HG02623 (cell line): ENCODE measurements at regions not wholly inside any gene's neighbourhood (a gene's known extent, or its start where the extent isn't known, plus 50 kb on each side); places are given as distances from the start of the nearest gene placed in this dataset.

Experiments used
- ATAC-seq: cut with Tn5 transposase; IDR thresholded peaks from one replicate; pipeline ENCODE4 v1.9.1; 2021; ENCODE audit warnings: moderate library complexity; ENCODE audit not compliant: unreplicated experiment

DNA sequence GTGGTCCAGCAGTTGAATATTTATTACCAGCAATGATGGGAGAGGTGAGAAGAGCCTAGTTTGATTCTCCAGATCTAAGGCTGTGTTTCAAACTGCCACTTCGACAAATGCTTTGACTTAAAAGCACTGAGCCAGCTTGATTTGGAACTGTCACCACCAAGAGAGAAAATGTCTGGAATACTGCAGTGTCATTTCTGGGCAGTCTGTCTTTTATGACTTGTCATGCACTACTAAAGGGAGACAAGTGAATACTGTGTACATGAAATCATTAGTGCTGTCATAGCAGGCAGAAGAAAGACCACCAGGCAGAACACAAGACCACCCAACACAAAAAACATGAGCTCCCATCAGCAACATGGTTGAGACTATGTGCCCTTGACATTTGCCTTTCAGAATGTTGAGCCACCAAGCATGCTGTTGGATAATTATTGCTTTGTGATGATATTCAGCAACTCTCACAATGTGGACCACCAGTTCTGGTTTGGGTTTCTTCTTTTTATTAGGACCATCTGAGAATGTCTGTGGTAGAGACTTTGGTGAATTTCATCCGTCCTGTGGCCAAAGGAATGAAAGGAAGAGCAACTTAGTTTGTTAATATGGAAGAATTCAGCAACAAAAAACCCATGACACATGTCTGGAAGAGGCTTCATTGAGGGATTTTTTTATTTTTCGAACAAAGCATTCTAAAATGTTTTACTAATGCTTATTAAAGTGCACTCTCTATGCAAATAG is 125.8 kb downstream of the NTMT2 start:
- no peak for ATAC-seq

DNA sequence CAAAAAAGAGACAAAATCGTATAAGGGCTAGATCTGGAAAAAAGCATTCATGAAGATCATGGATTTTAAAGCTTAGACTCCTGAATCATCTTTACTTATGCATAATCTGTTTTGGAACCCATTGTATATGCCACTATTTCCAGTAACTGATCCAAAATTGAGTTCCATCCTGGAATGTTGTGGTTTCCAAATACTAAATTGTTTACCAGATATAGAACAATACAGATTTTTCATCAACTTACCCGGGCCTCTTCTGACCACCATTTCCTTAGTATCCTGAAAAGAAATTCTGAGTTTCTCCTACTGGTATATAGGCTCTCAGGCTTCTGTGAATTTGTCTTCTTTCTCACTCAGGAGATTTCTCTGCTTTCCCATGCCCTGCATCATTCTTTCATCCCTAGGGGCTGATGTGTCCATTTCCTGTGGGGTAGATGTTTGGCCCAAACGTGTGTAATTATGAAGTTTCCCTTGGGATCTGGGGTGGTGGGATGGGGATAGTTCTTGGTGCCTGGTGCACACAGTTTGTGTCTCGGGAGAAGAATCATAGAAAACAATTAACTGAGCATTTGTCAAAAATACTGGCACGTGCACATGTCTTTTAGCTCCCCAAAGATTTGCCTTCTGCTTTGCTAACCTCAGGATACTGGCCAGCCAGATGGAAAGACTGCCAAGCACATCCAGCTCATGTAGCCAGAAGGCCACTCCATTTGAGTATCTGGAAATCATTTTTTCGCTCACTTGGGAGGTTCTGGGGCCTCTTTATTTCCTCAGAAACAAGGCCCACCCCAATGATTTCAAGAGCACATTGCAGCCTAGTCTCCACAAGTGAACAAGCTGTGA is 127.8 kb downstream of the NTMT2 start:
- no peak for ATAC-seq

DNA sequence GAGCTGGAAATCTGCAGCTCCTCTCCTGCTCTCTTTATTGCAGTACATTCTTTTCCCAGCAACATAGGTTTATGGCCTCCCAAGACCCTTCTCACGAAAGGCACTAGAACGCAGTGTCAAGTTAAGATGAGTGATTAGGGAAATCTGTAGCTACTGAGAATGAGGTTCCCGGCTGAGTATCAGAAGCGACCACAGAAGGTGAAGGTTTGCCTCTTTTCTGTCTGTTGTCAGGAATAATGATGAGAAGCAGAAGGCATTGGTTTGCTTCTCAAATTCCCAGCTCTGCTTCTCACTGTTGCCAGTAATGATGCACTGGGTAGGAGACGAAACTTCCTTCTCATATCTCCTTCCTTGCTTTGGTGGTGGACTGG is 128.4 kb downstream of the NTMT2 start:
- ATAC-seq = no peak

DNA sequence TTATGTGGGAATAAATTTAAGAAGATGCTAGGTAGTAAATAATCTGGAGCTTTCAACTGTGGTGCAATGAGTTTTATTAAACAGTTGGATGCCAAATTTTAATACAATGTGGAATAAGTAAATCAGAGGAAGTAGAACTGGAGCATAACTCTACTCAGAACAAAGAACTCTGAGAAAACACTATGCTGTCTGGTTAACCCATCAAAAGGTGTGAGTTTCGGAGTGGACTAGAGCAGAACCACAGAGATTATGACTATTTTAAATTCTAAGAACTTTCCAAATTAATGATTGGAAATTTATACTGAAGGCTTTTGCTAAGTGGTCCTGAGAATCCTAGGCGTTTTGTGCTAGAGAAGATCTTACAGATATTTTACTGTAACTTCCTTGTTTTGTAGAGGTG is 132.2 kb downstream of the NTMT2 start:
- no peak for ATAC-seq

DNA sequence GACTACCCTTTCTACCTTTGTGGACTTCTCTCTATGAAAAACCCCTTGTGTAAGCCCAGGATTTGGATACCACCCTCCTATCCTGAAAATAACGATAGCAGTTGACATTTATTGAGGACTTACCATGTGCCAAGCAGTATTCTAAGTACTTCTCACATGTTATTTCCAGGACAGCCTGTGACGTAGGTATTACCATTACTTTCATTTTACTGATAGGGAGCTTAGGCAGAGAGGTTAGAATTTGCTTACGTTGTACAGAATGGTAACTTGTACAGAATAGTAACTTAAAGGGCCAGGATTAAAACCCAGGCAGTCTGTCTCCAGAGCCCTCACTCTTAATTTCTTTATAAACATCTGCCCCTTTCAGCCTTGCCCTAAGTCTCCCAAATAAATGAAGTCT is 138.3 kb downstream of the NTMT2 start:
- no peak for ATAC-seq

DNA sequence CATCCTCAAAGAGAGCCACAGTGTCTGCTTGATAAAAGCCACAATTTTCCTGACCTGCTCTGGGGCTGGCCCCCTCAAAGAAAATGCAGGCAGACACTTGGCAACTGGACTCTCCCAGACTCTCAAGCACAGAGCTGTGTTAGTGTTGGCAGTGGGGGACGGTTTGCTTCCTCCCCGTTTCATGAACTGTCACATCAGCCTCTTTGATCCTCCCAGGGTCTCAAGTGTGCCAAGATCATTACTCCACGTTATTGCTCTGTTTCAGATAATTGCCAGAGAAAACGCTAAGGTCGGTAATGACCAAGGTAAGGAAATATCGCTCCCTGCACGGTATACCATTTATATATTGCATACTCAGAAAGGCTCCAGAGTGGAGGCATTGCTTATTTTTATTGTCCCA is 138.8 kb downstream of the NTMT2 start:
- no peak for ATAC-seq

DNA sequence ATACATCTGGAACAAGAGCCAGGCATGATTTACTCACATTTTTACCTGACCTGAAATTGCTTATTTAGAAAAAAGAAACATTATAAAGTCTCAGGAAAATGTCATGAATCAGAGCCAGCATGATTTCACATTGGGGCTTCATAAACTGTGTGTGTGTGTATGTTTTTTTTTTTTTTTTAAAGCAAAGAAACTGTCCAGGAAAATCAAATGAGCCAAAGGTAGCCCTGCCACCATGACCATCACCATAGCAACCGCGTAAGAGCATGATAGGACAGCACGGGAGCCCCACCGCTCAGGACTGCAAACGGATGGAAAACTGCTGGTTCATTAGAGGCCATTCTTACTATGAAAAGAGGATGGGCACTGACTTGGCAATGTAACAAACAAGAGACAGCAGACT is 139.2 kb downstream of the NTMT2 start:
- ATAC-seq = no peak

DNA sequence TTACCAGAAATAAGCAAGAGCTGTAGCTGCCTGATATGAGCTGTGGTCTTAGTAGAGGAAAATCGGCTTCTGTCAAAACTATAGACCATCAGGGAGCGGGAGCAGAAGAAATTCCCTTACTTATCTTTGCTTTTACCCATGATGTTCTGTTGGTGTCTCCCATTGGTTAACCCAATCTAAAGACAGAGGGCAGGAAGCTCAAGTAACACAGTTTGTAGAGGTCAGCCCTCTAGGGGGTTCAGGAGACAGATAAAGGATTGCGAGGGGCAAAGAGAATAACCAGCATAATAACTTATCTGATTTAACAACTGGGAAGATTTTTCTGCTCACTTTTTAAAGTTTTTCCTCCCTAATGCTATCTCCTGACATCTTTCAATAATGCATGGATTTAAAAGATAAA is 142.4 kb downstream of the NTMT2 start:
- no peak for ATAC-seq

DNA sequence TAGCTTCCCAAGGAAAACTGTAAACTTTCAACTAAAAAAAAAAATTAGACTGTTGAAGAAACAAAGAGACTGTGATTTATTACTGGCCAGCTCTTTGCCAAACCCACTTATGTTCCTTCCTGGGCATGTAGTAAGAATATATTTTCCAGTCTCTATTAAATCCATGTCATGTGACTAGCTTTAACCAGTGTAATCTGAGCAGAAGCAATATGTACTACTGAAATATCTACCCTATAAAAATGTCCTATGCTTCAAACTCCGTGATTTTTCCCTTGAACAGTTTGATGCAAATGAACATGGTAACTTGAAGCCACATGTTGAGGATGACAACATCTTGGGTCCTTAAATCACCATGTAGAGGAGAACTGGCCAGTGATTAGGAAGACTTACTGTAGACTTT is 144.5 kb downstream of the NTMT2 start:
- no peak for ATAC-seq

DNA sequence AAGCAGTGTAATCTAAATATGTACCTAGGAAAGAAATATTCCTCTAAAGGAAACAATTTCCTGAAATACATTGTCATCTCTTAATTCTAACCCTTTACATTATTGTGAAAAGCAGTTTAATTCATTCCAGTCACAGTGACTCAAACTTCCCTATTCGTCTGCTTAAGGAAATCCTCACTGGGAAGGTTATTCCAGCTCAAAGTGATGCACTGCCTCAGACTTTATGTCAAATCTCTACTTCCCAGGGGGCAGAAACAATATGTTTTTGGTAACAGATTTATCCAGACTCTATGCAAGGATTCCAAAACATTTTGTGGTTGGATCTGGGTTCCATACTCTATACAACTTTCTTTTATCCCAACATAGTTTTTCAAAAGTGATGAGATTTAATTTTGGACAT is 145.2 kb downstream of the NTMT2 start:
- no peak for ATAC-seq

DNA sequence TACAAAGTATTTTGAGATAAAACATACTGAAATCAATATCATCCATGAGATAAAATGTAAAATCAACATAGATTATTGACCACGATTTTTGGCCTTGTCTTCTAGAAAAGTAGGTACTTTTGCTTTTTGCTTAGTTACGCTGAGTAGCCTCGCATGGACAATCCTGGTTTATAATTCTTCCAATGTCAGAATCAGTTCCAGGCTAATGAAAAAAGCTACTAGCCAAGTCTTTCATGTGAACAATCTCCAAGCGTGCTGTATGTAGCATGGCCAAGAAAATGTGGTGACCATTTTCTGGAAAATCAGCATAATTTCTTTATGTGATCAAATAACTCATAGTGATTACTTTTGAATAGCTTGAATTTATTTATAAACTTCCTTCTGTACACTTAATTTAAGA is 145.8 kb downstream of the NTMT2 start:
- no peak for ATAC-seq

DNA sequence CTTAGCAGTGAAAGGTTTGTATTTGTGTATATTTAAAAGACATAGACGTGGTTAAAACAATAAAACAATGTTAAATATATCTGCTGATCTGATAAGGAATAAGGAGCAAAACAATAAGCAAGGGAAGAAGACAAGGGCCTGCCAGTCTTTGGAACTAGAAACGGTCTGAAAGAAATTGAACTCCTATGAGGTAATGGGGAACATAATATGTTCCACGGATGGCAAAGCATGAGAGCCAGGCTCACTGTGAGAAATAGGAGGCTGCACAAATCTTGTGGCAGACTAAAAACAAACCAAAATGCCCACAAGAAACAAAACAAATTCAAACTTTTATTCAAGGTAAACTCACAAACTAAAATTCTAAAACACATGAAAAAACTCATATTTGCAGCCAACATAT is 150.5 kb downstream of the NTMT2 start:
- ATAC-seq = no peak

DNA sequence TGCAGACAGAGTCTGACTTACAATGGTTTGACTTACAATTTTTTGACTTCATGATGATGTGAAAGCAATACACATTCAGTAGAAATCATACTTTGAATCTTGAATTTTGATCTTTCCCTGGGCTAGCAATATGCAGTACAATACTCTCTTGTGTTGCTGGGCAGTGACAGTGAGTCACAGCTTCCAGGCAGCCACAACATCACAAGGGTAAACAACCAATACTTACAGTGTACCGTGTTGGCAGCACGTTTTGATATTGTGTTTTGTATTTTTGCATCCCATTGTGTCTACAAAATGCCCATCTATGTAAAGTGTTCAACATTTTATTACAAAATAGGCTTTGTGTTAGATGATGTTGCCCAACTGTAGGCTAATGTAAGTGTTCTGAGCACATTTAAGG is 150.9 kb downstream of the NTMT2 start:
- no peak for ATAC-seq

DNA sequence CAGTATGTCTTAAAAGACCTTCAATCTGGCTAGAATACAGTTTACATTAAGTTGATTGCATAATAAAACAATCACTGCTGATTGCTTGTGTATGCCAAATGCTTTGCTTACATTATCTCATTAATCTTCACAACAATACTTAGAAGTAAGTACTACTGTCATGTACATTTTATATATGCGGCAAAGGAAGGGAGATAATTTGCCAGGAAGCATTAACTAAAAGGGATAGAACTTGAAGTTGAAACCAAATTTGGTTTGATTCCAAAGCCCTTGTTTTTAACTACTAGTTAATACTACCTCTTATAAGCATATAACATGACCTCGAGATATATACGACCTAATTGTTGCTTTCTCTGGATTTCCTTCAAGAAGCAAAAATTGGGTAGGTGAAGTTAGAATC is 155.8 kb downstream of the NTMT2 start:
- no peak for ATAC-seq

DNA sequence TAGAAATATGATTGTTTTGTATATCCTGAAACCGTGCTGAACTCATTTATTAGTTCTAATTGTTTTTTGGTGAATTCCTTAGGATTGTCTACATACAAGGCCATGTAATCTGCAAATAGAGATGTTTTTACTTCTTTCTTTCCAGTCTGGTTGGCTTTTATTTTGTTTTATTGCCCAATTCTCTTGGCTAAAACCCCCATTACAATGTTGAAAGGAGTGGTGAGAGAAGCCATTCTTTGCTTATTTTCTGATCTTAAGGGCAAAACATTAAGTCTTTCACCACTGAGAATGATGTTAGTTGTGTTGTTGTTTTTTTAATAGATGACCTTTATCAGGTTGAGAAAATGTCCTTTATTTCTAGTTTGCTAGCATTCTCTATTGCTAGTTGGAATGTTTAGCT is 157.3 kb downstream of the NTMT2 start:
- ATAC-seq = no peak

DNA sequence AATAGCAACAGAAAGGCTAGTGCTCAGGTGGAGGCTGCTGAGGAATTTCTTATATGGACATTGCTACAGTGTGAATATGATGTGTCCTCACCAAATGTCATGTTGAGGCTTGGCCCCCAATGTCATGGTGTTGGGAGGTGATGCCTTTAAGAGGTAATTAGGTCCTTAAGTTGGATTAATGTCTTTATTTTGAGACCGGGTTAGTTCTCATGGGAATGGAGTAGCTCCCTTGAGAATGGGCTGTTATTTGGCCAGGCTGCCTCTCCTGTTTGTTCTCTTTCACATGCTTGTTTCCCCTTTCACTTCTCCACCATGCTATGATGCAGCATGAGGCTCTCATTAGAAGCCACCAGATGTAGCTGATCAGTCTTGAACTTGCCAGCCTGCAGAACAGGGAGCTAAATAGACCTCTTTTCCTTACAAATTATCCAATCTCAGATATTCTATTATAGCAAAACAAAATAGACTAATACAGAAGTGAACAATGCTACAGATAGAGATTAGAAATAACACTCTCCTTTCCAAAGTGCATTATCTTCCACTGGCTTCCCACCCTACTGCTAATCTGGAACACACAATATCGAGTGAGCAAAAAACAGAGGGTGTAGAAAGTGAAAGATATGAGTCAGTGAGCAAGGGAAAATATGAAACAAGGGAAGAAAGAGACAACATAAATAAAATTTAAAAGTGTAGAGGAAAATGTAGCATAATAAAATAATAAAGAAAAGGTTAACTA is 160.2 kb downstream of the NTMT2 start:
- no peak for ATAC-seq

DNA sequence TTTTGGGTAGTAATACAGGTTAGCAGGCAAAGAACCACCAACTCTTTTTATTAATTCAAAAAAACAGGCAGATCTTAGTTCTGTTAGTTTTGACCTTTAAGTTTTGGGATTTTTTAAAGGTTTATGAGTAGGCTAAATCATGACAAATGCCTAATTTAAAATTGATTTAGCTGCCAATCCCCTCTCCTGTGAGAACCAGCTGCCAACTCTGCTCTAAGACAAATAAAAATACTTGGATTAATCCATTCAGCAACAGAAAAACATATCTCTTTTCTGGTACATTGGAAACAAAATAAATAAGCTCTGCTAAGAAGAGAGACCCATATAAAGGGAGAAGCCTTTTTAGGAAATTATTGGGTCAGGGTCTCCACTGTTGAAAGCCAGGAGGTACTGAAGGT is 160.8 kb downstream of the NTMT2 start:
- no peak for ATAC-seq

DNA sequence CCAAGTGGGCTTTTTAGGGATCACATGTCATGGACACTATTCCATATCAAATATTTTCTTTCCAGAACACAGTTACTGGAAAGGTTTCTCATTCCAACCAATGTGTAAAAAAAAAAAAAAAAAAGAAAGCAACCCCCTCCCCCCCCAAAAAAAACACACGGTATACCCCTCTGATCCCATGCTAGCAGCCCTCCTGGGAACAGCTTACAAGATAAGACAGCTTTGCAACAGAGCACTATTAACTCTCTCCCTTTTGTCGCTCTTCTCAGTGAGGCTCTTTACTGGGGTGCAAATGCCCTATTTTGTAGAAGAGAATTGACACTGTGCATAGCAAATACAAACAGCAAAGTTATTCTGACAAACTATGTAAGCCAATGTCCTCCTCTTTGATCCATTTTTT is 161.2 kb downstream of the NTMT2 start:
- no peak for ATAC-seq

DNA sequence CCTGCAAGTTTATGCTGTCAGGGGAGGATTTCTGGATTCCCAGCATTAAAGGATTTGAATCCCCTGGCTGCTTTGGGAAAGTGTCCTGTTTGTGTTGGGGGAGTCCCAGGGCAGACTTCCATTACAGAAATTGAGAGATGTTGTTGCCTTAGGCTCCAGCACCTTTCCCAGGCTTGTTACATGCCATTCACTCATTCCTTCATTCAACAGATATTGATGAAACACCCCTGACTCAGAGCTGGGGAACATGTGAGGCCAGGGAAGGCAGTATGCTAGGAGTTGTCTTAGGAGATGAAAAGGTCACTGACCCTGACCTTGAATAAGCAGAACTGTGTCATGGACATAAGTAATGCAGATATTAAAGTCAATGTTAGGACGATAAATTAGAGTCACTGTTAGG is 161.7 kb downstream of the NTMT2 start:
- ATAC-seq = no peak

DNA sequence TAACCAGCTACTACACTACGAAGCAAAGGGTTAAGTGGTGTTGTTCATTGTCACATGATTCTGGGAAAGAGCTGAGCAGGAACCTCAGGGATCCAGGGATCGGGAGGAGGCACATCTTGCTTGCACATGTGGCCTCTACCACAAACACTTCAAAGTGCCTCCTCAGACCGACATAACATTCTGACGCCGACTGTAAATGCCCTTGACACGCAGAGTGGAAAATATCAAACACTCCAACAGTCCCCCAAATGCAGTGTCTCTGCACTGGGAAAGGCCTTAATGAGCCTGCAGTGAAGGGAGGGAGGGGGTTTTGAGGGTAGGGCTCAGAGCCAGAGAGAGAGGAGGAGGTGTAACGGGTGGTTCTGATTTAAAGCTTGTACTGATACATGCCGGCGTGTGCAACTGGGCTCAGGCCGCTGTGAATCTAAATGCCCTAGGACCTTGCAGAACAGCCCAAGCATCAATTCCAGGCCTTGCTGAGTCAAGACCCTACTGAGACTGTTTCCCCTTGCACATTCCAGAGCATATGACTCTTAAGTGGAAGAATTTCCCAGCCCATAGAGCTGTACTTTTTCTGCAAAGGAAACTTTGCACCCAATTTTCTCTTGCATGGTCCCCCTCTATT is 163.7 kb downstream of the NTMT2 start:
- ATAC-seq = no peak

DNA sequence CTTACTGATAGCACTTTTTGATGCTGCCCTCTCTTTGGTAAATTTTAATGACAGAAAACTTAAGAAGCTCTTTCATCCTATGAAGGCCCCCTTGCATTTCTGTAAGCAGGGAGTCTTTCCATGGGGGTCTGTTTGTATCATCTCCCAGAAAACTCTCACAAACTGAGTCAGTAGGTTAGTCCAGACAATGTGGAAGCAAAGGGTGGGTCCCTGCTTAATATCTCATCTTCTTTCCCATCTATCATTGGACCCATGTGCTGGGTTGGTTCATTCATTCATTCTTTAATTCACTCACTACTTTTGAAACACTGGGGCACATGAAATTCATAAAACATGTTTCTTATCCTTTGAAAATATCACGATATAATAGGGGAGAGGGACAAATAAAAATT is 164.3 kb downstream of the NTMT2 start:
- ATAC-seq = no peak

DNA sequence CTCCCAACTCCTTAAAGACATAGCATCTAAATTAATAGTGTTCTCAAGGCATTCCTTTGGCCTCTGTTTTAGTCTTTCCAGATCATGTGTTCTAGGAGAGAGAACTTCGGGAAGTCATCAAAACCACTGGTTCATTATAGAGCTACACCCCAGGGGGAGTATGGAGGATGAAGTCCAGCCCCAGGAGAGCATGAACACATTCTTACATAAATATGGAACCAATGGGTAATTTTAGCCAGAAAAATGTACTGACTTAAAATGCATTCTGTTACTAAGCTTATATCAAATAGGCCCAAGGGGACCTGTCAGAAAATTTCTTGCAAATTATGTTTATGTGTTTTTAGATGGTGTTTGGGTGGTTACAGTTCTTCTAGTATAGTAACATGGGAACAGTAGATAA is 165.2 kb downstream of the NTMT2 start:
- no peak for ATAC-seq
